SK-N-SH (cell line): ENCODE measurements at regions not wholly inside any gene's neighbourhood (a gene's known extent, or its start where the extent isn't known, plus 50 kb on each side); places are given as distances from the start of the nearest gene placed in this dataset.

Experiments used
- MAX ChIP-seq: IDR thresholded peaks from 2 replicates; pipeline ENCODE4 v1.4.0; 2012; ENCODE audit warnings: low read depth
- RFX5 ChIP-seq: IDR thresholded peaks from 2 replicates; pipeline ENCODE4 v1.6.1; 2012; ENCODE audit warnings: mild to moderate bottlenecking, improper control_type of control experiment, low read length
- USF2 ChIP-seq: fragments of 150-350 bp; IDR thresholded peaks from 2 replicates; pipeline ENCODE4 v1.6.1; 2017; ENCODE audit warnings: antibody characterized with exemption, low read length, low read depth, borderline replicate concordance

DNA sequence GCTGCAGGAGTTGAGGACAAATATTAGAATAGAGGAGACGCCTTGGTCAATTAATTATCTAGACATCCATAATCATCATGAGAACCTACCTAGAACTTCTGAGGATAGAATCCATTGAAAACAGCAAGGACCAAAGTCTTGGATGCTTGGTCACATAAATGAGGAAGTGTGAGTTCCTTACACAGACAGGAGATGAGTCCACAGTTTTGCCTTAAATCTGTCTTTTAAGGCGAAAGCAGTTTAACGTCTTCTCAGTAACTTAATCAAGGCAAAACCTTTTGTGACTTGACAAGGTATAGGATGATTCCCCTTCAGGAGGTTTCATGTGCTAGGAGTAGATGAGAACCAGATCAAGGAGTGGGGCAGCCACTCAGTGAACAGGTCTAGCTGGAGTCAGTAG lies 1783.2 kb upstream of the CELF4 start:
- TF ChIP-seq RFX5, result no peak
- TF ChIP-seq MAX, result no peak
- no peak for TF ChIP-seq USF2
